ENCODE measurements at regions not wholly inside any gene's neighbourhood (a gene's known extent, or its start where the extent isn't known, plus 50 kb on each side); places are given as distances from the start of the nearest gene placed in this dataset.

GRCh38 chr10:33434933-33435332 lies 100.5 kb upstream of the NRP1 start:
- H3K4me3 ChIP-seq: no peak overlapping the region
- H3K9me3 ChIP-seq: no peaks in the 10 kb centered on the region
- no peak for DNase-seq
- intact Hi-C loops (cut with DNase I; ENCODE audit: low total_unique reads): no loop called here
- H3K27me3 ChIP-seq: no peaks in the 10 kb centered on the region
- no peak overlapping the region for H3K27ac ChIP-seq
- TF ChIP-seq CTCF (IDR thresholded peaks at IDR 0.05) (no peak), POLR2A (IDR thresholded peaks at IDR 0.05) (no peak)
- no peaks in the 10 kb centered on the region for H3K36me3 ChIP-seq
- no peaks in the 10 kb centered on the region for H3K4me1 ChIP-seq

GRCh38 chr10:33428682-33429081 lies 94.2 kb upstream of the NRP1 start:
- no peaks in the 10 kb centered on the region for H3K36me3 ChIP-seq
- H3K9me3 ChIP-seq: no peaks in the 10 kb centered on the region
- H3K27ac ChIP-seq: no peak overlapping the region
- DNase-seq: no peak
- H3K4me1 ChIP-seq: no peaks in the 10 kb centered on the region
- TF ChIP-seq CTCF (IDR thresholded peaks at IDR 0.05) (no peak), POLR2A (IDR thresholded peaks at IDR 0.05) (no peak)
- intact Hi-C loops (cut with DNase I; ENCODE audit: low total_unique reads): no loop called here
- H3K27me3 ChIP-seq: no peaks in the 10 kb centered on the region
- no peak overlapping the region for H3K4me3 ChIP-seq

- intact Hi-C loops (cut with DNase I; ENCODE audit: low total_unique reads): no loop called here
- no peak overlapping the region for H3K27ac ChIP-seq
- H3K4me3 ChIP-seq: no peak overlapping the region
- no peaks in the 10 kb centered on the region for H3K36me3 ChIP-seq
- no peaks in the 10 kb centered on the region for H3K27me3 ChIP-seq
- DNase-seq: peak; percentile 34 to 62
- TF ChIP-seq CTCF (IDR thresholded peaks at IDR 0.05) (no peak), POLR2A (IDR thresholded peaks at IDR 0.05) (no peak)
- H3K9me3 ChIP-seq: no peaks in the 10 kb centered on the region
- peaks cover 0 to 6% of the 10 kb centered on the region in 2 donors for H3K4me1 ChIP-seq
Observed at GRCh38 chr10:33423154-33423529, 88.7 kb upstream of the NRP1 start.

- no peak overlapping the region for H3K4me3 ChIP-seq
- intact Hi-C loops (cut with DNase I; ENCODE audit: low total_unique reads): no loop called here
- TF ChIP-seq POLR2A (IDR thresholded peaks at IDR 0.05): no peak
- TF ChIP-seq CTCF (IDR thresholded peaks at IDR 0.05): no peak
- peak overlapping the region in 1 of 2 donors; percentile 19 for H3K27ac ChIP-seq
- H3K36me3 ChIP-seq: no peaks in the 10 kb centered on the region
- no peak for DNase-seq
- no peaks in the 10 kb centered on the region for H3K27me3 ChIP-seq
- peaks cover 0 to 6% of the 10 kb centered on the region in 2 donors for H3K4me1 ChIP-seq
- no peaks in the 10 kb centered on the region for H3K9me3 ChIP-seq
Observed at GRCh38 chr10:33422471-33423153, 88.1 kb upstream of the NRP1 start.

- intact Hi-C loops (cut with DNase I; ENCODE audit: low total_unique reads): no loop called here
- peak; percentile 40 to 48 for DNase-seq
- H3K4me1 ChIP-seq: peaks cover 0 to 6% of the 10 kb centered on the region in 2 donors
Observed at GRCh38 chr10:33421789-33422462, 87.5 kb upstream of the NRP1 start.

More at GRCh38 chr10:33421789-33422462, 87.5 kb upstream of the NRP1 start:
- peak overlapping the region in 1 of 2 donors; percentile 19 for H3K27ac ChIP-seq
- no peaks in the 10 kb centered on the region for H3K9me3 ChIP-seq
- no peak overlapping the region for H3K4me3 ChIP-seq
- H3K36me3 ChIP-seq: no peaks in the 10 kb centered on the region
- no peaks in the 10 kb centered on the region for H3K27me3 ChIP-seq
- TF ChIP-seq CTCF (IDR thresholded peaks at IDR 0.05): no peak

Measured in uterus (tissue), 3 donors.